ENCODE measurements at regions not wholly inside any gene's neighbourhood (a gene's known extent, or its start where the extent isn't known, plus 50 kb on each side); places are given as distances from the start of the nearest gene placed in this dataset.

DNA sequence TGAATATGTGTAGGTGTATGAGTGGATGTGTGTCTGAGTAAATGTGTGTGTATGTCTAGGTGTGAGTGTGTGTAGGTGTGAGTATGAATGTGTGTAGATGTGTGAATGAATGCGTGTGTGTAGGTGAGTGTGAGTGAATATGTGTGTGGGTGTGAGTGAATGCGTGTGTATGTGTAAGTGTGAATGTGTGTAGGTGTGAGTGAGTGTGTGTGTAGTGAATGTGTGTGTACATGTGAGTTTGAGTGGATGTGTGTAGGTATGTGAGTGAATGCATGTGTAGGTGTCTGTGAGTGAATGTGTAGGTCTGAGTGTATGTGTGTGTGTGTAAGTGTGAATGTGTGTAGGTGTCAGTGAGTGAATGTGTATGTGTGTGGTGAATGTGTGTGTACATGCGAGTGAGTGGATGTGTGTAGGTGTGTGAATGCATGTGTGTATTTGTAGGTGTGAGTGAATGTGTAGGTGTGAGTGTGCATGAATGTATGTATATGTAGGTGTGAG lies 201.0 kb upstream of the ZNF536 start:
- Histone ChIP-seq H3K27me3 (replicated peaks in 1 of 7) (peaks cover 0 to 8% (median 0%) of the 10 kb centered on the region in 7 donors), H3K4me1 (no peaks in the 10 kb centered on the region), H3K4me3 (no peak overlapping the region), H3K36me3 (no peaks in the 10 kb centered on the region), H3K27ac (no peak overlapping the region), H3K9me3 (peaks cover 0 to 4% (median 0%) of the 10 kb centered on the region in 8 donors)
- no peak for DNase-seq
- TF ChIP-seq POLR2AphosphoS5 (IDR thresholded peaks at IDR 0.05) (no peak), CTCF (IDR thresholded peaks at IDR 0.05 in 8 of 11, conservative IDR thresholded peaks at IDR 0.05 in 3 of 11) (no peak), POLR2A (IDR thresholded peaks at IDR 0.05) (no peak)
- 90 to 95% (median 92%) methylated on average over 3 of the region's 3 CpGs for WGBS, 5 donors
- intact Hi-C loops (cut with DNase I; ENCODE audit: low total_unique reads), result no loop called here

DNA sequence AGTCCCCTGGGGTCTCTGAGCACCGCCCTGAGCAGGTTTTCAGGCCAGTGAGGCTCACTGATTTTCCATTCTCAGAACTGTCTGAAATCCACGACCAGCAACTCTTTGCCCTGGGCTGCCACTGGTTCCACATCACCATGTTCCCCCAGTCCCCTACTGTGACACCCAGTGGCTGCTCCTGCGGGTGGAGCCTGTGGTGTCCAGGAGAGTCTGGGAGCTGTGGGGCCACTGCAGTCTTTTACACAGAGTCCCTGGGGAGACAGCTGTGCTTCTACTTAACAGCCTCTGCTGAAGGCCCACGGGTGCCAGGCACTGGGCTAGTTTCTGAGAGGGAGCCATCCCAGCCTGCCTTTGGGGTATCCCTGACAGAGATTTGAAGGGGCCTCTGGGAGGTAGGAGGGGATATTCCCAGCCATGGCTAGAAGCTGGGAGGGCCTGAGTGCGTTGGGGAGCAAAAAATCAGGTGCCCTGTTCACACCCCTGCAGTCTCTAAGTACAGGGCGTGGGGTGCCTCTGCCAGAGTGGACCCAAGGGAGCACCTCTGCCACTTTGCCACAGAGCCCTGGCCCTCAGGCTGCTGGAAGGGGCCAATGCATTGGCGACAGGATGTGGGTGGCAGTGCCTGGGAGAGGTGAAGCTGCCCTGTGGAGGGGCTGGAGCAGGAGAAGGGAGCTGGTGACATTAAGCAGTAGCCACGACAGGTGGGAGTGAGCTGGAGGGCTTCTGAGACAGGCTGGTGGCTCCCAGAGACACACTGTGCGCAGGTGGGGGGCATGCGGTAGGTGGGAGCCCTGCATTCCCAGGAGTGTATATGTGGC lies 200.2 kb upstream of the ZNF536 start:
- TF ChIP-seq POLR2A (IDR thresholded peaks at IDR 0.05), result no peak
- TF ChIP-seq CTCF (IDR thresholded peaks at IDR 0.05 in 8 of 11, conservative IDR thresholded peaks at IDR 0.05 in 3 of 11), result no peak
- no peak for TF ChIP-seq POLR2AphosphoS5 (IDR thresholded peaks at IDR 0.05)
- peaks cover 0 to 5% (median 0%) of the 10 kb centered on the region in 8 donors for H3K9me3 ChIP-seq
- H3K36me3 ChIP-seq, result no peaks in the 10 kb centered on the region
- H3K4me3 ChIP-seq, result no peak overlapping the region
- intact Hi-C loops (cut with DNase I; ENCODE audit: low total_unique reads), result no loop called here
- H3K27me3 ChIP-seq (replicated peaks in 1 of 7), result peaks cover 0 to 8% (median 0%) of the 10 kb centered on the region in 7 donors
- no peak overlapping the region for H3K27ac ChIP-seq
- peak; percentile 52 for DNase-seq
- no peaks in the 10 kb centered on the region for H3K4me1 ChIP-seq
- 71 to 84% (median 80%) methylated on average over 9 to 10 of the region's 10 CpGs for WGBS, 5 donors

- intact Hi-C loops (cut with DNase I; ENCODE audit: low total_unique reads), result no loop called here
- 56 to 81% (median 78%) methylated on average over 4 to 8 of the region's 8 CpGs for WGBS, 5 donors
- DNase-seq, result peak; percentile 56
- H3K9me3 ChIP-seq, result peaks cover 0 to 5% (median 0%) of the 10 kb centered on the region in 8 donors
- no peak overlapping the region for H3K27ac ChIP-seq
- no peak overlapping the region for H3K4me3 ChIP-seq
- peaks cover 0 to 8% (median 0%) of the 10 kb centered on the region in 7 donors for H3K27me3 ChIP-seq (replicated peaks in 1 of 7)
- H3K4me1 ChIP-seq, result no peaks in the 10 kb centered on the region
- TF ChIP-seq POLR2A (IDR thresholded peaks at IDR 0.05) (no peak), POLR2AphosphoS5 (IDR thresholded peaks at IDR 0.05) (no peak), CTCF (IDR thresholded peaks at IDR 0.05 in 8 of 11, conservative IDR thresholded peaks at IDR 0.05 in 3 of 11) (no peak)
- no peaks in the 10 kb centered on the region for H3K36me3 ChIP-seq
Measured at GRCh38 chr19:30172613-30173242, 199.5 kb upstream of the ZNF536 start.
